GM21717 (cell line): ENCODE measurements at regions not wholly inside any gene's neighbourhood (a gene's known extent, or its start where the extent isn't known, plus 50 kb on each side); places are given as distances from the start of the nearest gene placed in this dataset.
"Not testable (repeated sequence)": the region's sequence is repeated elsewhere in the genome, so short reads cannot be mapped to it uniquely, and the experiment has no call there.

ENCODE experiments used
- ATAC-seq: cut with Tn5 transposase; IDR thresholded peaks from one replicate; pipeline ENCODE4 v1.9.1; 2021; ENCODE audit warnings: mild to moderate bottlenecking, moderate library complexity; ENCODE audit not compliant: unreplicated experiment

DNA sequence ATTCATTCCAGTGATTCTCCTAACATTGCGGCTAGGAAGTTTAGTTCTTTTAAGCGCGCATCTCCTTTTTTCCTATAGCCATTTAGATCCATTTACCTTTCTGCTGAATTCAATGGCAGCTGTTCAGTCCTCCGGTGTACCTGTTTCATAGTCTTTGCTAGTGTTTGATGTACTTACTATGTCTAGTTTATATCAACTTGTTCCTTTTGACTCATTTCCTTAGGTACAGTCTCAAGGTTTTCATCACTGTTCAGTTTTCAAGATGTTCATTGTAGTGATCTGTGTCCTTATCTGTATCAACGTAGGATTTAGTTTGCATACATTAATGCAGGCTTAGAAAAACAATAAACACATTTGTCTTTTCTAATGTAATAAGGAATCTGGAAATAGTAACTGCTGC lies 59.0 kb upstream of the MBNL1 start:
- ATAC-seq: no peak

DNA sequence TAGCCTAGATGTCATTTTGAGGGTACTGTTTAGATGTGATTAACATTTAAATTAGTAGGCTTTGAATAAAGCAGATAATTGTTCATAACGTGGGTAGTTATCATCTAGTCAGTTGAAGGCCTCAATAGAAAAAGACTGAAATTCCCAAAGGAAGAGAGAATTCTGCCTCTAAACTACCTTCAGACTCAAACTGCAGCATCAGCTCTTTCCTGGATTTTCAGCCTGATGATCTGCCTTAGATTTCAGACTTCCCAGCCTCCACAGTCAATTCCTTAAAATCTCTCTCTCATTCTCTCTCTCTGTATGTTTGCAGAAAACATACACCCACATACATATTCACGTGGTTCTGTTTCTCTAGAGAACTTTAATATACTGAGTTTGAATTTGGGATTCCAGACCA lies 58.0 kb upstream of the MBNL1 start:
- no peak for ATAC-seq

DNA sequence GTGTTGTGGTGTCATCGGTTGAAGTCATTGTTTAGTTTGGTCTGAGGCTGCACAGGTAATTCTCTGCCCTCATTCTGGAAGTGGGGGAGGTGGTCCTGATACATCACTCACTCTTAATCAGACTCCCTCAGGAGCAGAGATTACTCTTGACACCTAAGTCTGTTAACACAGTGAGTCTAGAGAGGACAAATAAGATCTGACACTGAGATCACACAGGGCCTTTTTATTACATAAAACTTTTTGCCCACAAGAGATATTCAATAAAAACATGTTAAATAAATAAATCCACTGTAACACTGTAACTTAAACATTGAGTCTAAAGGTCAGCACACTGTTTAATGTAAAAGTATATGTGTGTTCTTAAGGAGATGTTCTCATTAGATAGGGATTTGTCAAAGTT lies 57.1 kb upstream of the MBNL1 start:
- no peak for ATAC-seq

DNA sequence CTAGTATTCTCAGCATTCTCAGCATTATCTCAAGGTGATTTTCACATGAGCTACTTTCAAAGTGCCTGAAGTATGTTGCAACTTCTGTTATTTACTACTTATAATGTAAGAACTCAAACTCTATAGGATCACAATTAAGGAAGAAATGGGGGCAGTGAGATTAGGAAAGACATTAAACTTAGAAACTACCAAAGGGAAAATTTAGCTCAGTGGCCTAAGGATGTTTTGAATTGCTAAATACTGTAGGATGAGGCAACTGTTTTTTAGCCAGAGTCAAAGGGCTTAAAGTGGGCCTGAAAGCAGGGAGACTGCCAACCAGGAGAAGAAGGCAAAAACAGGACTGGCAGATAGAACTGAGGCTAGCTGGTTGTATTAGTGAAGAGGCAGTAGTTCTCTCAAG lies 55.5 kb upstream of the MBNL1 start:
- ATAC-seq: no peak

DNA sequence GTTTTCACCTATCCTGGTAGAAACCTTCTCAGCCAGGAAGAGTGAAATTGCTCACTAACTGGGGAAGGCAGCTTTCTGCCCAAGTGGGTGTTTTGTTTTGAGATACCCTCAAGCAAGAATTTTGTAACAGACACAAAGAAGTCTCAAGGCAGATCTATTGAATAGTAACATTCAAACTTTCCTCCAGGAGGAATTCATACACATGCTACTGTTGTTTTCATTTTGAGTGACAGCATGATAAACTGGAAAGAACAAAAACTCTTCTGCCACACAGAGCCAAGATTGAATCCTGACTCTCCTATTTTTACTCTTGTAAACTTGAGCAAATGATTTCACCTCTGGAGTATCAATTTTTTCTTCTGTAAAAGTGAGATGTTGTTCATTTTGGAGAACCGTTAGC lies 54.8 kb upstream of the MBNL1 start:
- ATAC-seq: no peak

DNA sequence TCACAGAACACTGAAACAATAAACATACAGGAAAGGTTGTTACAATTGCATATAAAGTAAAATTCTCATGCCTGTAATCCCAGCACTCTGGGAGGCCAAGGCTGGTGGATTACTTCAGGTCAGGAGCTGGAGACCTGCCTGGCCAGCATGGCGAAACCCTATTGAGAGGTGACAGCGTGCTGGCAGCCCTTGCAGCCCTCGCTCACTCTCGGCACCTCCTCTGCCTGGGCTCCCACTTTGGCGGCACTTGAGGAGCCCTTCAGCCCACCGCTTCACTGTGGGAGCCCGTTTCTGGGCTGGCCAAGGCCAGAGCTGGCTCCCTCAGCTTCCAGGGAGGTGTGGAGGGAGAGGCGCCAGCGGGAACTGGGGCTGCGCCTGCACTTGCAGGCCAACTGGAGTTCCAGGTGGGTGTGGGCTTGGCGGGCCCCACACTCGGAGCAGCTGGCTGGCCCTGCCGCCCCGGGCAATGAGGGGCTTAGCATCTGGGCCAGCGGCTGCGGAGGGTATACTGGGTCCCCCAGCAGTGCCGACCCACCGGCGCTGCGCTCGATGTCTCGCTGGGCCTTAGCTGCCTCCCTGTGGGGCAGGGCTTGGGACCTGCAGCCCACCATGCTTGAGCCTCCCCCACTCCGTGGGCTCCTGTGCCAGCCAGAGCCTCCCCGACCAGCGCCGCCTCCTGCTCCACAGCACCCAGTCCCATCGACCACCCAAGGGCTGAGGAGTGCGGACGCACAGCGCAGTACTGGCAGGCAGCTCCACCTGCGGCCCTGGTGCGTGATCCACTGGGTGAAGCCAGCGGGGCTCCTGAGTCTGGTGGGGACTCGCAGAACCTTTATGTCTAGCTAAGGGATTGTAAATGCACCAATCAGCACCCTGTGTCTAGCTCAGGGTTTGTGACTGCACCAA lies 51.5 kb upstream of the MBNL1 start:
- ATAC-seq: not testable (repeated sequence)

DNA sequence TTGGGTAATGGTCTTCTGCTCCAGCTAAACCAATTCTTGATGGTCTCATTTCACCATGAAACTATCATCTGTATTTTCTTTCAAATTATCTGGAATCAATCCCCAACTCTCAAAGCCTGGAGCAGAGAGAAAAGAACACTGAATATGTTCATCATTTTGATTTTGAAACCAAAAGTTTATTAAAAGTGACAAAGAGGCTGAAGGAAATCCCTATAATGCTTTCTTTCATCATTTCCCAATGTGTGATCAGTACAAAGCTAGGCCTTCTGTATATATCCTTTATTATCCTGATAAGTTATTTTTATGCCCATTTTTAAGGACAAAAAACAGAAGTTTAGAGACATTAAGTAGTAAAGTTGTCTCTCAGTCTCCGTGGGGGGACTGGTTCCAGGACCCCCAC lies 50.1 kb upstream of the MBNL1 start:
- ATAC-seq: no peak
